OCI-LY7 (cell line): ENCODE measurements at regions not wholly inside any gene's neighbourhood (a gene's known extent, or its start where the extent isn't known, plus 50 kb on each side); places are given as distances from the start of the nearest gene placed in this dataset.

Experiments used
- BruUV-seq: library from RNA; stranded (reverse); fragments of 400-500 nt; replicated peaks from 2 replicates; lab custom pipeline; 2021; lab: Mats Ljungman, UMichigan
- CTCF ChIA-PET: fragments of 300-600 bp; sonication (Branson Sonifier 250); formaldehyde crosslinking; loops from one replicate; lab custom pipeline; 2022; ENCODE audit warnings: antibody characterized with exemption; ENCODE audit not compliant: unreplicated experiment; lab: Charles Lee
- POLR2A ChIA-PET: fragments of 300-600 bp; sonication (Branson Sonifier 250); formaldehyde crosslinking; loops from one replicate; lab custom pipeline; 2022; ENCODE audit warnings: antibody characterized with exemption; lab: Charles Lee
- DNase-seq: peaks from one replicate; pipeline ENCODE4 v3.0.0-alpha.2; 2015; ENCODE audit warnings: low spot score
- H2AFZ ChIP-seq: fragments of 200-600 bp; sonication (generic), shearing (Covaris generic); 2 replicates; pipeline ENCODE4 v1.6.1; 2014; ENCODE audit warnings: mild to moderate bottlenecking, antibody characterized with exemption, low read length, moderate library complexity
- H3K27ac ChIP-seq: fragments of 200-600 bp; sonication (generic); 2 replicates; pipeline ENCODE4 v1.5.1; 2014; ENCODE audit warnings: mixed run types, low read depth, mild to moderate bottlenecking, moderate library complexity, low read length, inconsistent platforms; ENCODE audit not compliant: poor library complexity, severe bottlenecking
- H3K36me3 ChIP-seq: fragments of 200-600 bp; sonication (generic); 2 replicates; pipeline ENCODE4 v1.6.1; 2014; ENCODE audit warnings: mild to moderate bottlenecking, antibody characterized with exemption, low read length, moderate library complexity, mixed read lengths; ENCODE audit not compliant: insufficient read depth
- H3K4me1 ChIP-seq: fragments of 200-600 bp; sonication (generic); 2 replicates; pipeline ENCODE4 v1.5.1; 2014; ENCODE audit warnings: mild to moderate bottlenecking, low read length; ENCODE audit not compliant: insufficient read depth, poor library complexity, severe bottlenecking
- H3K4me2 ChIP-seq: fragments of 200-600 bp; sonication (generic); 2 replicates; pipeline ENCODE4 v1.6.1; 2014; ENCODE audit warnings: mild to moderate bottlenecking, low read length
- H3K4me3 ChIP-seq: fragments of 200-600 bp; sonication (generic); 2 replicates; pipeline ENCODE4 v1.5.1; 2014; ENCODE audit warnings: mild to moderate bottlenecking, low read depth, low read length; ENCODE audit not compliant: poor library complexity, severe bottlenecking
- H3K79me2 ChIP-seq: fragments of 200-600 bp; sonication (generic); 2 replicates; pipeline ENCODE4 v1.6.1; 2016; ENCODE audit warnings: low read depth, mild to moderate bottlenecking, low read length, moderate library complexity, mixed read lengths; ENCODE audit not compliant: insufficient read depth
- H3K9me2 ChIP-seq: fragments of 200-600 bp; sonication (generic); 2 replicates; pipeline ENCODE4 v1.6.1; 2016; ENCODE audit warnings: mild to moderate bottlenecking, low read length, mixed read lengths; ENCODE audit not compliant: insufficient read depth
- H3K9me3 ChIP-seq: fragments of 200-600 bp; sonication (generic); 2 replicates; pipeline ENCODE4 v1.6.1; 2014; ENCODE audit warnings: mild to moderate bottlenecking, mixed run types, low read length, mixed read lengths
- H4K20me1 ChIP-seq: fragments of 200-600 bp; sonication (generic); 2 replicates; pipeline ENCODE4 v1.6.1; 2014; ENCODE audit warnings: mild to moderate bottlenecking, antibody characterized with exemption, low read length, moderate library complexity, mixed read lengths; ENCODE audit not compliant: insufficient read depth
- EZH2phosphoT487 ChIP-seq: fragments of 200-600 bp; sonication (generic); IDR thresholded peaks from 2 replicates; pipeline ENCODE4 v1.6.1; 2018; ENCODE audit warnings: low read depth, borderline replicate concordance, mild to moderate bottlenecking, mixed run types, antibody characterized with exemption, low read length, moderate library complexity, mixed read lengths
- intact Hi-C: fragments of 100-400 bp; cut with micrococcal nuclease; formaldehyde crosslinking; loops from one replicate; pipeline ENCODE4 v1.10.0; 2022; ENCODE audit not compliant: unreplicated experiment
- TF ChIP-seq, protein P1 (sequence below): fragments of 200-600 bp; sonication (generic); conservative IDR thresholded peaks from 2 replicates; pipeline ENCODE4 v1.5.1; 2014; ENCODE audit warnings: mild to moderate bottlenecking, antibody characterized with exemption, low read length, moderate library complexity, mixed read lengths

DNA sequence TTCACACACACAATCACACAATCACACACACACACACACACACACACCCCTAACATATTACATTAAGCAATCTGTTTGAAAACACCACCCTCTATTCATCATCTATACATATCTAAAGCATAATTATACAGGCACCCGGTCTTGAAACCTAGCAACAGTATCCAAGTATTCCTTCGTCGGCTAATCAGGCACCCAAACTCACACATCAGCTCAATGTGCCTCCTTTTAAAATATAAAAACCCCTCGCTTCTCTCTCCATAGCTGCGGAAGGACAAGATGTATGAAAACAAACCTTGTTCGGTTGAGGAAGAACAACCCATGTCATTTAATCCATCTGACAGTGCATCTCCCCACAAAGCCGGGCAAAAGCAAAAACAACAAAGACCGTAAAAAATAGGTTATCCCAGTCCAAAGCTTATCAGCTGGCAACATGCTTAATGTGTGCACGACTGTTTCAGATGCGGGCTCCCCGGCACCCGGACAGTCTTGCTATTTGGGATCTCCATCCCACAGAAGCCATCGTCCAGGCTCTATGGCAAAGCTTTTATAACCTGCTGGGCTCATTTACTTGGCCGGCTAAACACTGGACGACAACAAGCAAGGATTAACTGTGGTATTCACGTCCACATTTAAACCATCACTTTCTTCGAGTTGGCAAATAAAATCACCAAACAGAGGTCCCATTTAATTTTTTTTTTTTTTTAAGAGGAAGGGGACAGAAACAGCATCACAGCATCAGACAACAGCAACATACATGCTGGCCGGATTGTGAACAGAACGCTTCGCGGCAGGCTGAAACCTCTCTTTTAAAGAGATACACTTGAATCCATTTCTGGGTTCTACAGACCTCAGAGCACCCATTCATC, 365.5 kb downstream of the SHANK2 start:
- POLR2A ChIA-PET = no interaction called here
- H3K9me3 ChIP-seq = no peaks in the 10 kb centered on the region
- BruUV-seq = no TSS peak
- no peaks in the 10 kb centered on the region for H3K36me3 ChIP-seq
- no peak overlapping the region for H3K27ac ChIP-seq
- H3K4me2 ChIP-seq = no peak overlapping the region
- DNase-seq = no peak
- TF ChIP-seq EZH2phosphoT487 = no peak
- TF ChIP-seq, protein P1, sequence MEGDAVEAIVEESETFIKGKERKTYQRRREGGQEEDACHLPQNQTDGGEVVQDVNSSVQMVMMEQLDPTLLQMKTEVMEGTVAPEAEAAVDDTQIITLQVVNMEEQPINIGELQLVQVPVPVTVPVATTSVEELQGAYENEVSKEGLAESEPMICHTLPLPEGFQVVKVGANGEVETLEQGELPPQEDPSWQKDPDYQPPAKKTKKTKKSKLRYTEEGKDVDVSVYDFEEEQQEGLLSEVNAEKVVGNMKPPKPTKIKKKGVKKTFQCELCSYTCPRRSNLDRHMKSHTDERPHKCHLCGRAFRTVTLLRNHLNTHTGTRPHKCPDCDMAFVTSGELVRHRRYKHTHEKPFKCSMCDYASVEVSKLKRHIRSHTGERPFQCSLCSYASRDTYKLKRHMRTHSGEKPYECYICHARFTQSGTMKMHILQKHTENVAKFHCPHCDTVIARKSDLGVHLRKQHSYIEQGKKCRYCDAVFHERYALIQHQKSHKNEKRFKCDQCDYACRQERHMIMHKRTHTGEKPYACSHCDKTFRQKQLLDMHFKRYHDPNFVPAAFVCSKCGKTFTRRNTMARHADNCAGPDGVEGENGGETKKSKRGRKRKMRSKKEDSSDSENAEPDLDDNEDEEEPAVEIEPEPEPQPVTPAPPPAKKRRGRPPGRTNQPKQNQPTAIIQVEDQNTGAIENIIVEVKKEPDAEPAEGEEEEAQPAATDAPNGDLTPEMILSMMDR = no peak
- H3K4me3 ChIP-seq = no peak overlapping the region
- no peaks in the 10 kb centered on the region for H4K20me1 ChIP-seq
- intact Hi-C loops = no loop called here
- CTCF ChIA-PET = no interaction called here
- no peaks in the 10 kb centered on the region for H3K79me2 ChIP-seq
- H3K4me1 ChIP-seq = no peaks in the 10 kb centered on the region
- no peak overlapping the region for H2AFZ ChIP-seq
- H3K9me2 ChIP-seq = no peaks in the 10 kb centered on the region

DNA sequence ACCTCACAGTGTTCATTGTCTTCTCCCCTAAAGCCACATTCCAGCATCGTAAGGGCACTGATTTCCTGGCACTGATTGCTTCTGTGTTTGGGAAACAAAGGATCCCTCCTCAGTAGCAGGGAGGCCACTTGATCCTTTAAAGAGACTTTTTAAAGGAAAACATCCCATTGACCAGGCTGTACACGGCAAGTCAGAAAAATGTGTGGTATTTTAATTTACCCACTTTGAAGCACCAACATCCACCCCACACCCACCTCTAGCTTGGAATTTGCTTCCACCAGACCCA, 364.9 kb downstream of the SHANK2 start:
- Histone ChIP-seq H3K4me2 (no peak overlapping the region), H3K79me2 (no peaks in the 10 kb centered on the region), H3K36me3 (no peaks in the 10 kb centered on the region), H2AFZ (no peak overlapping the region), H4K20me1 (no peaks in the 10 kb centered on the region), H3K9me3 (no peaks in the 10 kb centered on the region), H3K9me2 (no peaks in the 10 kb centered on the region), H3K27ac (no peak overlapping the region), H3K4me1 (no peaks in the 10 kb centered on the region), H3K4me3 (no peak overlapping the region)
- no TSS peak for BruUV-seq
- no peak for DNase-seq
- POLR2A ChIA-PET = no interaction called here
- intact Hi-C loops = no loop called here
- TF ChIP-seq EZH2phosphoT487 = no peak
- TF ChIP-seq, protein P1 = no peak
- CTCF ChIA-PET = no interaction called here

DNA sequence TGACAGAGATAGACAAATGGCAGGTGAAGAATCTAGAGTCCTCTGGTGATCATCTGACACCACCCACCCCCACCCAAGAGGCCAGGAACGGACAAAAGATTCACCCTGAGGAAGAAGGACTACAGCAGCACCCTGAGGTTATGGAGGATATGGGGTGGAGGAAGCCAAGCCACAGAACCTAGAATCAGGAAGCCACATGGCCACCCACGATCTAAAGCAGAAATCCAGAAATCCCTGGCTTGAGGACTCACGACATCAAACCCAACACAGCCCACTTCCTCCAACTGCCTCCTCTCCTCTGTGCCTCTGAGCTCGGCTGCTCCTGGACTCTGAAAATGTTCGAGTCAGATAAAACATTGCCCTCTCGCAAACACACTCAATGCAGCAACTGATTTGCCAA, 364.3 kb downstream of the SHANK2 start:
- no peak for TF ChIP-seq EZH2phosphoT487
- TF ChIP-seq, protein P1 = no peak
- intact Hi-C loops = no loop called here
- H3K9me3 ChIP-seq = no peaks in the 10 kb centered on the region
- H3K27ac ChIP-seq = no peak overlapping the region
- H3K79me2 ChIP-seq = no peaks in the 10 kb centered on the region
- no peak overlapping the region for H3K4me2 ChIP-seq
- no peak overlapping the region for H2AFZ ChIP-seq
- DNase-seq = no peak
- no peaks in the 10 kb centered on the region for H3K4me1 ChIP-seq
- ChIA-PET POLR2A (no interaction called here), CTCF (no interaction called here)
- H3K4me3 ChIP-seq = no peak overlapping the region
- no peaks in the 10 kb centered on the region for H3K36me3 ChIP-seq
- no peaks in the 10 kb centered on the region for H3K9me2 ChIP-seq
- BruUV-seq = no TSS peak
- no peaks in the 10 kb centered on the region for H4K20me1 ChIP-seq
